NCI-H187 (cell line): ENCODE measurements at regions not wholly inside any gene's neighbourhood (a gene's known extent, or its start where the extent isn't known, plus 50 kb on each side); places are given as distances from the start of the nearest gene placed in this dataset.
A peak's percentile ranks its signal among the peaks of the same experiment; 100 is the strongest.
"Not testable (repeated sequence)": the region's sequence is repeated elsewhere in the genome, so short reads cannot be mapped to it uniquely, and the experiment has no call there.

ENCODE experiments used
- DNase-seq, 2 experiments: peaks; one replicate each; lab custom pipeline; 2025; lab: John Stamatoyannopoulos, UW

DNA sequence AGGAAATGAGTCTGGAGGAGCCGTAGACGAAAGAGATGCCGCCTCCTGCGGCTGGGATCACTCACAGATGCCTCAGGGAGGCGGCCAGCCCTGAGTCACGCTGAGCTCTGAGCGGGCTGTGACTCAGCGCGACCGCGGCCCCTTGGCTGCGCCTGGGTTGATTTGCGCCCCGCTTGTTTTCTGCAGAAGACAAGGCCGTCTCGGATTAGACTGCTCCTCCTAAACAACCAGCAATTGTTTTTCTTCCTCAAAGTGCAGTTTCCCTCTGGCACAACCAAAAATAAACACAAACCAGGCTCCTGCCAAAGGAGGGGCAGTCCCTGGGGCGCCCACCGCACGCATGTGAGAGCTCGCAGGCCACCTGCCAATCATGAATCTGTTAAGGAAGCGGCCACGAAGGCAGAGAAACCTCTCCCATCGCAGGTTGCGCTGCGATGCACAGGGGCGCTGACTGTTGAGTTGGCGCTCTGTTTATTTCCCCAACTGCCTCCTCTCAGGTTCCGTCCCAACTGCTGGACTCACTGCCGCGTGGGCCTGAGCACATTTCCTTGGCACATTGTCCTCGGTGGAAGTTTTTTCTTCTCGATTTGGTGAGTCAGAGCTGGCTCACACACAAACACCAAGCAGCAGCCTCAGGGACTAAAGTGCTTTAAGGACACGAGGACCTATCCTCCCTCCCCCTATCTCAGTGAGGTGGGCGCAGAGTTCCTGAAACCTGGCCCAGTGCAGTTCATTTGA is 85.2 kb upstream of the NDUFV2 start:
- DNase-seq, result no peak

DNA sequence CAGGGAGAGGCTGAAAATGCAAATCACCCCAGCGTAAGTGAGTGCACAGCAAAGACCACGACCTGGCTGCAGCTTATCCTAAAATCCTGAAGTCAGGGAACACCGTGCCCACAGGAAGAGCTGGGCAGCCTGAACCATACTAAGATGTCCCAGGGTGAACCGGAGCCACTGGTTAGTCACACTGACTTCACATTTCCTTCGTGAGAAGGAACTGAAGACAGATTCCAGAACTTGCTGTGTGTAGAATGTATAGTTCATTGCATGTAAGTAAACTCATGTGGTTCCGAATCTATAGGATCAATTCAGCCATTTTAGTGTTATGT is 84.6 kb upstream of the NDUFV2 start:
- DNase-seq, result no peak

DNA sequence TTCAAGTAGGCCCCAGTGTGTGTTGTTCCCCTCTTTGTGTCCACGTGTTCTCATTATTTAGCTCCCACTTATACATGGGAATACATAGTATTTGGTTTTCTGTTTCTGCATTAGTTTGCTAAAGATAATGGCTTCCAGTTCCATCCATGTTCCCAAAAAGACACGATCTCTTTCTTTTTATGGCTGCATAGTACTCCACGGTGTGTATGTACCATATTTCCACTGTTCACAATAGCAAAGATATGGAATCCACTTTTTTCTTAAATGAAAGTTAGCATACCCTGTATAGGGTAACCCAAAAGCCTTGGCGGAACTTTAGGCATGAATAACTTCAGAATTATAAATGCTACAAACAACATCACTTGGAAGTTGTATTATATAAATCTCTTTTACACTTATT is 83.4 kb upstream of the NDUFV2 start:
- no peak for DNase-seq

DNA sequence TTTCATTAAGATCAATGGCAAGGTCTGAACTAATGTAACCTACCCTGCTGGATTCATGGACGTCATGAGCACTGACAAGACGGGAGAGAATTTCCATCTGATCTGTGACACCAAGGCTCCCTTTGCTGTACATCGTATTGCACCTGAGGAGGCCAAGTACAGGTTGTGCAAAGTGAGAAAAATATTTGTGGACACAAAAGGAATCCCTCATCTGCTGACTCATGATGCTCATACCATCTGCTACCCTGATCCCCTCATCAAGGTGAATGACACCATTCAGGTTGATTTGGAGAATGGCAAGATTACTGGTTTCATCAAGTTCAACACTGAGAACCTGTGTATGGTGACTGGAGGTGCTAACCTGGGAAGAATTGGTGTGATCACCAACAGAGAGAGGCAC is 82.3 kb upstream of the NDUFV2 start:
- no peak for DNase-seq

DNA sequence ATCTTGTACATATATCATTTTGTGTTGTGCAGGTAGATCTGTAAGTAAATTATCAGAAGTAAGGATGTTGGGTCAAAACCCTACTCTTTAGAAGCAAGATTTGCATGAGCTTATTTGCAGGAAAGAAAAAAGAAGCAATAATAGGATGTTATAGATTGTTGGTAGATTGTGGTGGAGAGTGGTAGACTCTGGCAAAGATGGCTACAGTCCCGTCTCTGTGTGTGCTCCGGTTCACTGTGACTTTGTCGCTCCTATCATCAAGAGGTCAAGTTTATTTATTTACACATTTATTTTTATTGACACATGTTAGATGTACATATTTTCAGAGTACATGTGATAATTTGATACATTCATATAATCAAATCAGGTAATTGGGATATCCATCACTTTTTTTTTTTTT is 81.0 kb upstream of the NDUFV2 start:
- DNase-seq, result no peak

DNA sequence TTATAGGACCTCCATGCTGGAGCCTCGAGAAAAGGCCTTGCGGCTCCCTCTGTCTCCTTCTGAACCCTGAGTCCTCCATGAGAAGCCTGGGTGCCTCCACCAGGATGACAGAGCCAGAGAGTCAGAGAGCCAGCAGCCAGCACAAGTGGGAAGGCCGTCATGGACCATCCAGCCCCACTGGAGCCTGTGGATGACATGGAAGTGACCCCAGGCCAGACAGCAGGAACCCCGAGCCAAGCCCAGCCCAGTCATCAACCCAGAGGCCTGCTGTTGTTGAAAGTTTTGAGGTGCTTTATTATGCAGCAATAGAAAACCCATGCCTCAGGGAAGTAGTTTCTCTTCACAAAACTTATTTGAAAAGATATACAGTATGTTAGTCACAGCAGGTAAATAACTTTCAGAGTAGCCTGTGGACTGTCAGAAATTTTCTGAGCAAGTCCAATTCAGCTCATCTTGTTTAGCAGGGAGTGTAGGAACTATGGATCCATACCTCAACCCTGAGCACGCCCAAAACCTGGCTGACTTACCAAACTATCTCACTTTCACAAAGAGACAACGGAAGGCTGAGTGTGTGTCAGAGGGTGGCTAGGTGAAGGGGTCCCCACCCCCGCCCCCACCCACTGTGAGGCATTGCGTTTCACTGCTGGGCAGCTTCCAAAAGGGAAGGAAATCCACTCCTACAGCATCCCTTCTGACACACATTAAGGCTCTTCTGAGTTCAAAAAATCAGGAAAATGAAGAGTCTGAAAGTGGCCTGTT is 79.9 kb upstream of the NDUFV2 start:
- DNase-seq, result no peak

DNA sequence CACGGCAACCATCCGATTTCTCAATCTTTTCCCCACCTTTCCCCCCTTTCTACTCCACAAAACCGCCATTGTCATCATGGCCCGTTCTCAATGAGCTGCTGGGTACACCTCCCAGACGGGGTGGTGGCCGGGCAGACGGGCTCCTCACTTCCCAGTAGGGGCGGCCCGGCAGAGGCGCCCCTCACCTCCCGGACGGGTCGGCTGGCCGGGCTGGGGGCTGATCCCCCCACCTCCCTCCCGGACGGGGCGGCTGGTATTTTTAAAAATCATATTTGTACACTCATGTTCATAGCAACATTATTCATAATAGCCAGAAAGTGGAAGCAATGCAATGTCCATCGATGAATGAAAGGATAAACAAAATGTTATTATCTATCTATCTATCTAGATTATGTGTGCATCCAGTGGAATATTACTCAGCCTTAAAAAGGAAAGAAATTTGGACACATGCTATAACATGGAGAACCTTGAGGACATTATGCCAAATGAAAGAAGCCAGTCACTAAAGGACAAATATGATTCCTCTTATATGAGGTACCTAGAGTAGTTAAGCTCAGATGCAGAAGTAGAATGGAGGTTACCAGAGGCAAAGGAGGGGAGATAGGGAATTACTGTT is 78.4 kb upstream of the NDUFV2 start:
- not testable (repeated sequence) for DNase-seq

DNA sequence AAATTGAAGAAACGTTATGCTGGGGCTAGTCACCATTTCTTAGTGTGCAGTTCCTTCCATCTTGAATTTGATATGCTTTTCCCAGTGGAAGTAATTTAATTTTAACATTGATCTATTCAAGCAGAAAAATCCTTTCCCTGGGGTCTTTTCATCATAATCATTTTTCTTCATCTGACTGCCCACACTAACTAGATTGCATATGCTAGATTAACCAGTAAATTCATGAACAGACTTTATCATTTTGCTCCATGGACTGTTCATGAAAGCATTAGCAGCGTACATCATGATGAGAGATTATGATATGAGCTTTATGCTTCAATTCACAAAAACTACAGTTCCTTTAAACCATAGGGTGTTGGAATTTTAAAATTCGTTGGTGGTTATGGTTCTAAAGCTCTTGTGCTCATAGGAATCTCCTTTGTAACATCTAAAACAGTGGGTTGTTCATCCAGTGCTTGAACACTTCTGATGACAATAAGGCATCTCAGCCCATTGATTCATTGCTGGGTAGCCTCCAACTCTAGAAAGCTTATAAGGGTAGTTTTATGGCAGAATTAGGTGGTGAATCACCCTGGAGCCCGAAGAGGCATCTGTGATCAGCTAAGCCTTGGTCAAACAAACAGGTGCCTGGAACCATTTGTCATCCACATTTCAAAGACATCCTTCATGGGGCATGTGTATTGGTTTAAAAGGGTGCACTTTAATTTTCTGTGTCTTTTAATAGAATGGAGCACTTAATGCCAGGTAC is 77.2 kb upstream of the NDUFV2 start:
- peak; percentile 38 to 41 for DNase-seq

DNA sequence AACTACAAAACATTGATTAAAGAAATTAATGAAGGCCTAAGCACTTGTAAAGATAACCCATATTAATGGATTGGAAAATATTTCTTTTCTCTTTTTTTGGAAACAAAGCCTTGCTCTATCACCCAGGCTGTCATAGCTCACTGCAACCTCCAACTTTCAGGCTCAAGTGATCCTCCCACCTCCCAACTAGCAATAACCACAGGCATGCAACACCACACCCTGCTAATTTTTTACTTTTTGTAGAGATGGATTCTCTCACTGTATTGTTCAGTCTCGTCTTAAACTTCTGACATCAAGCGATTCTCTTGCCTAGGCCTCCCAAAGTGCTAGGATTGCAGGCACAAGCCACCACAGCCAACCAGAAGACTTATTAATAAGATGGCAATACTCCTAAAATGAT is 73.4 kb upstream of the NDUFV2 start:
- no peak for DNase-seq

DNA sequence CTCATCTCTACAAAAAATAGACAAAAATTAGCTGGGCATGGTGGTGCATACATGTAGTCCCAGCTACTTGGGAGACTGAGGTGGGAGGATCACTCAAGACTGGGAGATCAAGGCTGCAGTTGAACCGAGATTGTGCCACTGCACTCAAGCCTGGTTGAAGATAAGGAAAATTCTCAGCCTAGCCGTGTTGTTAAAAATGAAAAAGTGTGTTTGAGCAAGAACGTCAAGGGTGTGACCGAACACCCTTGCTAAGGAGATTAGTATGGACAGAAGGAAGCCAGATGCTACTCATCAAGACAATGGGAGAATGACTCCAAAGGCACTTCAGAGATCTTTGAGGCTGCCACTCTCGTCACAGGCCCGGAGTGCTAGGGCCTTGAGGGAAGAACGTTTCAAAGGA is 70.0 kb upstream of the NDUFV2 start:
- no peak for DNase-seq

DNA sequence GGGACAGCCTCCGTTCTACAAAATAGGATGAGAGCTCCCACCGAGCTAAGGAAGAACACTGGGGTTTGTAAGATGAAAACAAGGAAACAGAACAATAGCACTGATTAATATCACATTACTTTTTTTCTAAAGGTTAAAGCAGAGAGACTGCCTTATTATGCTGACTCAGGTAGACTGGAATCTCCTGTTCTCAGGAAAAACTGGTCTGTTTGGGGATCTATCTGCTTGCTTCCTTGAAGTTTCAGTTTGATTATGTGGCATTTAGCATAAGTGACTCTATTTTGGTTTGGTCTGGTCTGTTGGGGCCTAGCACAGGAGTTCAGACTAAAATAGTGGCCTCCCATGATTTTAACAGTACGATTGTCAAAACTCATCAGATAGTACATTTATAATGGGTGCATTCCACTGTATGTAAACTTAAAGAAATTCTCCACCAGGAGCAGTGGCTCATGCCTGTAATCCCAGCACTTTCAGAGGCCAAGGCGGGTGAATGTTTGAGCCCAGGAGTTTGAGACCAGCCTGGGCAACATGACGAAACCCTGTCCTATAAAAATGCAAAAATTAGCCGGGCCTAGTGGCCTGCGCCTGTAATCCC is 64.1 kb upstream of the NDUFV2 start:
- DNase-seq, result no peak

DNA sequence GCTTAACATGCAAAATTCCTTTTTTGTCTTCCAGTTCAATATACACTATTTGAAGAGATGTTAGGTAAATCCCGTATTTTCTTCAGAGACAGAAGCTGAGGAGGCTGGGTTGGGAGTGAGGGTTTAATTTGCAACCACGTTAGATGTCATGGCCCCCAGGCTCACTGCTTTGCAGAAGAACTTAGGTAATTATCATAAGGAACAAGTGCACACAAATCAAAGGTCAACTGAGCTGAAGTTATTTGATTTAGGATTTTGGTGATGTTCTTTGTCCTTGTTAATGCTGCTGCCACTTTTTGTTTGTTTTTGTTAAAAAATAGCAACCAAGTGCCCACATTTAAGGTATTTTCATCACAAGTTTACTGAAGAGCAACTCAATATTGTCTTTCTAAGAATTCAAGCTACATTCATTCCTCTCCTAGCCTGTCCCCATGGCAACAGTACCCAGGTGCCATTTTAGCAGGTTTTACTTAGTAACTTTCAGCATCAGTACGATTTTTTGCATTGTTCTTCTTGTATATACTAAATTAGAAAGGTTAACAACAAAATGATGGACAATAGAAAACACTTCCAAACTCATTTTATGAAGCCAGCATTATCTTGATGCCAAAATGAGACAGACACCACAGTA is 62.9 kb upstream of the NDUFV2 start:
- no peak for DNase-seq

DNA sequence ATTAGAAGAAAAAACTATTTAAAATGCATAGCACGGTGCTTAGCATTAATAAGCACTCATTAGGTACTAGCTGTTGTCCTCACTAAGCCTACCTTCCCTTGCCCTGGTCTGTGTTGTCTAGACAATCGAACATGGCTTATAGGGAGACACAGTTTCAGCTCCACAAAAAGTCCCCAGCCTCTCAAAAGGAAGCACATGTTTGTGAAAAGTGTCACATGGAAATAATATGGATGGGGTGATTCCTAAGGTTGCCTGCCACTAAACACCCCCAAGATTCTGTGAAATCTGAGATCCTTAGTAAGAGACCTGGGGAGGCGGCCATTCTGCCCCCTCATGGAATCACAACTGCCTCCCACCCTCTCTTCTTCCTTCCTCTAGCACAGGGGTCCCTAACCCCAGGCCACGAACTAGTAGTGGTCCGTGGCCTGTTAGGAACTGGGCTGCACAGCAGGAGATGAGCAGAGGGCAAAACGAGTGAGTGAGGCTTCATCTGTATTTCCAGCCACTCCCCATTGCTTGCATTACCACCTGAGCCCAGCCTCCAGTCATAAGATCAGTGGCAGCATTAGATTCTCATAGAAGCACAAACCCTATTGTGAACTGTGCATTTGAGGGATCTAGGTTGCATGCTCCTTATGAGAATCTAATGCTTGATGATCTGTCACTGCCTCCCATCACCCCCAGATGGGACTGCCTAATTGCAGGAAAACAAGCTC is 59.6 kb upstream of the NDUFV2 start:
- DNase-seq, result no peak

DNA sequence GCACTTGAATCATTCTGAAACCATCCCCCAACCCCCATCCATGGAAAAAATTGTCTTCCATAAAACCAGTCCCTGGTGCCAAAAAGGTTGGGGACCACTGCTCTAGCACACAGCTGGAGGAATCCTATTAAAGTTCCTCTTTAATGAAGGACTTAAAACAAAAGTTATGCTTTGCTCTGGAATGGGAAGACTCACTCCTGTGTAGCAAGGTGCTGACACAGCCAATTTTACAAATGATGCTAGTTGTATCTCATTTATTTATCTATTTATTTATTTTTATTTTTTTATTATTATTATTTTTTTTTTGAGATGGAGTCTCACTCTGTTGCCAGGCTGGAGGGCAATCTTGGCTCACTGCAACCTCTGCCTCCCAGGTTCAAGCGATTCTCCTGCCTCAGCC is 58.9 kb upstream of the NDUFV2 start:
- no peak for DNase-seq

DNA sequence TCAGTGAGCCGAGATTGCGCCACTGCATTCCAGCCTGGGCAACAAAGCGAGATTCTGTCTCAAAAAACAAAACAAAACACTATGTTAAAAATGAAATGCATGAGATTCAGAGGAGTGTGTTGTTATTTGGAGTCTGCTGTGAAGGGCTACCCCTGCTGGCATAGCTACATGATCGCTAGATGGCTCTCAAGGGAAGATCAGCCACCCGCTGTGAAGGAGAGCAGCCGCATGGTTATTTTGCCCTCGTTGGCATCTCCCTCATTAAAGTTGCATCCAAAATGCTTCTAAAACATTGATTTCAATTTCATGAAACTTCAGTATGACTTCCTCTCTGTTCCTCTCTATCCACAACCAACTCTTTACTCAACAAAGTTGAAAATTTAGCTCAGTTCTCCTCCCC is 54.8 kb upstream of the NDUFV2 start:
- DNase-seq, result no peak

DNA sequence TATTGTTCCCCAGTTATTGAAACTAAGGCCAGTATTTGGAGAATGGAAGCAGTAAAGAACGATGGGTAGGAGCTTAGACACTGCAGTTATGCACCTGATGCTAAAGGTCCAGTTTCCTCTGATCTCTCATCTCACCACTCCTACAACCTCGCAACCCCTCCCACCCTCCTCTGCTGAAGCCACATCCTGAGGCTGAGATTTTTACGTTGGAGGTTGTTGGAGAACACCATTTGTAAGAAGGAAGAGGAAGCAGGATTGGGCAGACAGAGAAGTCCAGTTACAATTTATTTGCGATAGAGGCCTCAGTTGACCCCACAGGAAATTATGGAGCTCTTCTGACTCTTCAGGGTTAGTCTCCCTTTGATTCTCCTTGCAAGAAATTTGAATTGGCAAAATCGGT is 54.3 kb upstream of the NDUFV2 start:
- no peak for DNase-seq

DNA sequence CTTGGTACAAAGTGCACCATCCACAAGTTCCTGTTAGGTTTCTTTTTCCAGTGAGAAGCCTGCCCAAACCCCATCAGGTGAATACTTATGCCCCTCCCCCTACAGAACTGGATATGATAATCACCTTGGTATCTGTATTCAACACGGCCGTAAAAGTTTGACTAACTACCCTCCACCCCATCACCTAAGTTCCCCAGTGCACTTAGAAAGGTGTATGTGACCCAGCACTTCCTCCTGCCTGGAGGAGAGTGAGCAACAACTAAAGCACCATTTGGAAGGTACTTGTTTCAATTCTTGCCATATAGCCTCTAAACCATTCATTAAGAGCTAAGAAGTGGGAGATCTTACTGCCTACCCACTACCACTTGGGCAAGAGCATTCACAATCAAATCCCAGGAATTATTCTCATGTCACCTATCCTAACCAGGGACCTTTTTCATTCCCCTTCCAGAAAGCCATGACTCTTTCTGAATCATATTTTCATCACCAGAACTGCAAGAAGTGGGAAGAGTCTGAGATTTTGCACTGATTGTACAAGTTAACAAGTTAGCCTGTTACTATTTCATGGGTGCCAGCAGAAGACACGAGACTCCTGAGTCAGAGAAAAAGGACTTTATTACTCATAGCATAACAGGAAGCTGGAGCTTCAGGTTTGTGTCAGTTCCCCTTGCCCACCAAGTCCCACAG is 53.5 kb upstream of the NDUFV2 start:
- no peak for DNase-seq

DNA sequence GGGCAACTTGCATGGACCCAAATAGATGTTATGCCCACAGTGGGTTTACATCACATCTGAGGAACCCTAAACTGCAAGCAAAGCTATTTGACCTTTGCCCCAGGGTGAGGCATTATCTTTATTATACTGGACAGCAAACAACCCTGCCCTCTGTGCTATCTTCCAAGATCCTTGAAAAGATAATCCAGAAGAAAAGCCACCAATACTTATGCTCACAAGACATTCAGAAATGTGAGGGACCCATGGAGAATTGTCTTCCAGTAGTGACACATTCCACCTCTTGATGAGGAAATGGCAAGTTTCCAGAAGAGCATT is 53.0 kb upstream of the NDUFV2 start:
- DNase-seq, result no peak

DNA sequence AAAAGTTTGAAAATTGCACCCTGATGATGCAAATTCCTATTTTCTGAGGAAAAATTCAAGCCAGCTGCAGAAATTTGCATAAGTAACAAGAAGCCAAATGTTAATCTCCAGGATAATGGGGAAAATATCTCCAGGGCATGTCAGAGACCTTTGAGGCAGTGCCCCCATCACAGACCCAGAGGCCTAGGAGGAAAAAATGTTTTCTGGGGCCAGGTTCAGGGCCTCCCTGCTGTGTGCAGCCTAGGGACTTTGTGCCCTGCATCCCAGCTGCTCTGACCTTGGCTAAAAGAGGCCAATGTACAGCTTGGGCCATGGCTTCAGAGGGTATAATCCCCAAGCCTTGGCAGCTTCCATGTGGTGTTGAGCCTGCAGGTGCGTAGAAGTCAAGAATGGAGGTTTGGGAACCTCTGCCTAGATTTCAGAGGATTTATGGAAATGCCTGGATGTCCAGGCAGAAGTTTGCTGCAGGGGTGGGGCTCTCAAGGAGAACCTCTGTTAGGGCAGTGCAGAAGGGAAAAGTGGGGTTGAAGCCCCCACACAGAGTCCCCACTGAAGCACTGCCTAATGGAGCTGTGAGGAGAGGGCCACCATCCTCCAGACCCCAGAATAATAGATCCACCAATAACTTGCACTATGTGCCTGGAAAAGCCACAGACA is 51.7 kb upstream of the NDUFV2 start:
- DNase-seq, result not testable (repeated sequence)
